GM18511 (cell line): ENCODE measurements at regions not wholly inside any gene's neighbourhood (a gene's known extent, or its start where the extent isn't known, plus 50 kb on each side); places are given as distances from the start of the nearest gene placed in this dataset.

ENCODE experiments used
- ATAC-seq: cut with Tn5 transposase; IDR thresholded peaks from one replicate; pipeline ENCODE4 v1.9.1; 2021; ENCODE audit warnings: mild to moderate bottlenecking, moderate library complexity; ENCODE audit not compliant: unreplicated experiment

GRCh38 chr5:173741087-173741486 is 124.6 kb upstream of the BOD1 start:
- no peak for ATAC-seq

GRCh38 chr5:173741729-173742431 is 125.4 kb upstream of the BOD1 start:
- ATAC-seq: peak; percentile 26

GRCh38 chr5:173742432-173742816 is 126.0 kb upstream of the BOD1 start:
- ATAC-seq: peak; percentile 78

GRCh38 chr5:173743641-173744343 is 127.3 kb upstream of the BOD1 start:
- ATAC-seq: no peak

- no peak for ATAC-seq
Measured at GRCh38 chr5:173744551-173744950, 128.1 kb upstream of the BOD1 start.

- ATAC-seq: peak; percentile 50
Measured at GRCh38 chr5:173745123-173745522, 128.7 kb upstream of the BOD1 start.

GRCh38 chr5:173745557-173745956 is 129.1 kb upstream of the BOD1 start:
- no peak for ATAC-seq

GRCh38 chr5:173746047-173746646 is 129.7 kb upstream of the BOD1 start:
- no peak for ATAC-seq

GRCh38 chr5:173747876-173748275 is 131.4 kb upstream of the BOD1 start:
- ATAC-seq: no peak

- ATAC-seq: peak; percentile 68
Measured at GRCh38 chr5:173750538-173751265, 134.3 kb upstream of the BOD1 start.

GRCh38 chr5:173751266-173751600 is 134.8 kb upstream of the BOD1 start:
- ATAC-seq: peak; percentile 76

- ATAC-seq: no peak
Measured at GRCh38 chr5:173752653-173753052, 135.5 kb upstream of the CPEB4 start.

- no peak for ATAC-seq
Measured at GRCh38 chr5:173753307-173754168, 134.6 kb upstream of the CPEB4 start.

GRCh38 chr5:173755319-173755718 is 132.8 kb upstream of the CPEB4 start:
- ATAC-seq: no peak

GRCh38 chr5:173757403-173758209 is 130.5 kb upstream of the CPEB4 start:
- ATAC-seq: no peak

GRCh38 chr5:173758676-173759075 is 129.5 kb upstream of the CPEB4 start:
- ATAC-seq: no peak

GRCh38 chr5:173759691-173760090 is 128.5 kb upstream of the CPEB4 start:
- no peak for ATAC-seq

- ATAC-seq: no peak
Measured at GRCh38 chr5:173760461-173761177, 127.5 kb upstream of the CPEB4 start.

GRCh38 chr5:173761178-173761513 is 127.0 kb upstream of the CPEB4 start:
- ATAC-seq: no peak
